B cell (primary cell): ENCODE measurements at regions not wholly inside any gene's neighbourhood (a gene's known extent, or its start where the extent isn't known, plus 50 kb on each side); places are given as distances from the start of the nearest gene placed in this dataset.
"Not testable (repeated sequence)": the region's sequence is repeated elsewhere in the genome, so short reads cannot be mapped to it uniquely, and the experiment has no call there.

Experiments
- ATAC-seq: fragments of 200-7000 bp; cut with Tn5 transposase; one replicate; pipeline ENCODE4 v1.10.0; 2021; ENCODE audit warnings: low read depth, mild to moderate bottlenecking, moderate number of reproducible peaks, moderate library complexity
- CTCF ChIA-PET: fragments of 350-600 bp; sonication (Branson Sonifier 250); formaldehyde crosslinking; loops from one replicate; lab custom pipeline; 2021; ENCODE audit warnings: antibody characterized with exemption, inconsistent platforms; lab: Charles Lee
- POLR2A ChIA-PET: fragments of 350-600 bp; sonication (Branson Sonifier 250); formaldehyde crosslinking; loops from one replicate; lab custom pipeline; 2021; ENCODE audit warnings: antibody characterized with exemption; lab: Charles Lee
- DNase-seq: peaks from one replicate; pipeline ENCODE4 v3.0.0; 2013
- H2AFZ ChIP-seq: 2 replicates; pipeline ENCODE4 v1.6.1; 2012; ENCODE audit warnings: mild to moderate bottlenecking, low read depth, low read length; ENCODE audit not compliant: insufficient read depth, poor library complexity, severe bottlenecking
- H3K27ac ChIP-seq, 2 donors: 1 replicate in 1 of 2; 2 replicates in 1 of 2; pipeline ENCODE4 v1.5.1; 2012 to 2013; ENCODE audit warnings: low read length in 2 of 2, mild to moderate bottlenecking in 2 of 2, moderate library complexity in 1 of 2
- H3K27me3 ChIP-seq, 4 experiments: fragments of 200-600 bp in 1 of 4; sonication (generic) in 1 of 4; replicated peaks in 1 of 4; 1 replicate in 2 of 4; 2 replicates in 2 of 4; pipeline versions ENCODE4 v1.6.1 to v1.7.0; 2013 to 2016; ENCODE audit warnings: low read length in 3 of 4, mild to moderate bottlenecking in 2 of 4, mixed read lengths in 1 of 4, moderate library complexity in 1 of 4; ENCODE audit not compliant: insufficient read depth in 4 of 4, control insufficient read depth in 3 of 4; ENCODE audit errors: control extremely low read depth in 1 of 4
- H3K36me3 ChIP-seq, 2 experiments: replicated peaks in 1 of 2; 1 replicate in 1 of 2; 2 replicates in 1 of 2; pipeline versions ENCODE4 v1.6.1 to v1.7.1; 2013; ENCODE audit warnings: low read length in 1 of 2; ENCODE audit not compliant: insufficient read depth in 2 of 2, control insufficient read depth in 1 of 2; ENCODE audit errors: control extremely low read depth in 1 of 2, extremely low read depth in 1 of 2
- H3K4me1 ChIP-seq, 2 donors: fragments of 200-600 bp in 1 of 2; sonication (generic) in 1 of 2; 1 replicate in 1 of 2; 2 replicates in 1 of 2; pipeline versions ENCODE4 v1.5.1 to v1.6.1; 2013 to 2017; ENCODE audit warnings: low read length in 2 of 2; ENCODE audit not compliant: control insufficient read depth in 2 of 2, insufficient read depth in 2 of 2
- H3K4me2 ChIP-seq: replicated peaks from 2 replicates; pipeline ENCODE3; 2012; ENCODE audit warnings: mild to moderate bottlenecking, low read depth, low read length; ENCODE audit not compliant: poor library complexity, severe bottlenecking
- H3K4me3 ChIP-seq, 5 experiments: fragments of 200-600 bp in 1 of 5; sonication (generic) in 1 of 5; 1 replicate in 3 of 5; 2 replicates in 2 of 5; pipeline versions ENCODE4 v1.5.1 to v1.7.0; 2011 to 2016; ENCODE audit warnings: low read length in 4 of 5, mild to moderate bottlenecking in 4 of 5, low read depth in 2 of 5, control low read depth in 1 of 5, moderate library complexity in 1 of 5; ENCODE audit not compliant: insufficient read depth in 1 of 5; ENCODE audit errors: control extremely low read depth in 1 of 5, extremely low read depth in 1 of 5
- H3K79me2 ChIP-seq: fragments of 200-600 bp; sonication (generic); one replicate; pipeline ENCODE4 v1.6.0; 2016; ENCODE audit warnings: low read length; ENCODE audit not compliant: control insufficient read depth, insufficient read depth
- H3K9ac ChIP-seq: fragments of 200-600 bp; sonication (generic); 2 replicates; pipeline ENCODE4 v1.6.1; 2017; ENCODE audit warnings: mild to moderate bottlenecking, low read length, moderate library complexity
- H3K9me3 ChIP-seq, 3 donors: one replicate each; pipeline versions ENCODE4 v1.6.1 to v1.7.1; 2013; ENCODE audit warnings: low read length in 2 of 3; ENCODE audit not compliant: control insufficient read depth in 2 of 3, insufficient read depth in 1 of 3; ENCODE audit errors: control extremely low read depth in 1 of 3
- H4K20me1 ChIP-seq: 2 replicates; pipeline ENCODE4 v1.6.0; 2012; ENCODE audit warnings: mild to moderate bottlenecking, low read length; ENCODE audit not compliant: insufficient read depth, control insufficient read depth, poor library complexity, severe bottlenecking
- H3K27ac Mint-ChIP-seq: one replicate; pipeline ENCODE4 v1.8.0; 2021; ENCODE audit warnings: mixed read lengths
- H3K27me3 Mint-ChIP-seq: one replicate; pipeline ENCODE4 v1.8.0; 2021; ENCODE audit warnings: mixed read lengths
- H3K4me1 Mint-ChIP-seq: one replicate; pipeline ENCODE4 v1.8.0; 2021; ENCODE audit warnings: mixed read lengths
- H3K4me3 Mint-ChIP-seq: one replicate; pipeline ENCODE4 v1.8.0; 2021; ENCODE audit warnings: mixed read lengths
- H3K9me3 Mint-ChIP-seq: one replicate; pipeline ENCODE4 v1.8.0; 2022; ENCODE audit warnings: mixed read lengths; ENCODE audit not compliant: insufficient read depth
- EZH2 ChIP-seq: IDR thresholded peaks from 2 replicates; pipeline ENCODE4 v1.6.1; 2012; ENCODE audit warnings: borderline replicate concordance, low read depth, mild to moderate bottlenecking, moderate library complexity, low read length; ENCODE audit not compliant: insufficient read depth, poor library complexity, severe bottlenecking
- WGBS: methylation state at CpG from one replicate; pipeline ENCODE4 v1.1.5; 2013; ENCODE audit warnings: missing lambda C conversion rate; ENCODE audit not compliant: insufficient coverage; 5-methylcytosine and 5-hydroxymethylcytosine counted together
- intact Hi-C: fragments of 100-400 bp; cut with micrococcal nuclease; formaldehyde crosslinking; loops from one replicate; pipeline ENCODE4 v1.10.0; 2022
- TF ChIP-seq, protein P1 (sequence below): fragments of 200-600 bp; IDR thresholded peaks from one replicate; pipeline ENCODE4 v1.8.0; 2022; ENCODE audit warnings: antibody characterized with exemption, mild to moderate bottlenecking

DNA sequence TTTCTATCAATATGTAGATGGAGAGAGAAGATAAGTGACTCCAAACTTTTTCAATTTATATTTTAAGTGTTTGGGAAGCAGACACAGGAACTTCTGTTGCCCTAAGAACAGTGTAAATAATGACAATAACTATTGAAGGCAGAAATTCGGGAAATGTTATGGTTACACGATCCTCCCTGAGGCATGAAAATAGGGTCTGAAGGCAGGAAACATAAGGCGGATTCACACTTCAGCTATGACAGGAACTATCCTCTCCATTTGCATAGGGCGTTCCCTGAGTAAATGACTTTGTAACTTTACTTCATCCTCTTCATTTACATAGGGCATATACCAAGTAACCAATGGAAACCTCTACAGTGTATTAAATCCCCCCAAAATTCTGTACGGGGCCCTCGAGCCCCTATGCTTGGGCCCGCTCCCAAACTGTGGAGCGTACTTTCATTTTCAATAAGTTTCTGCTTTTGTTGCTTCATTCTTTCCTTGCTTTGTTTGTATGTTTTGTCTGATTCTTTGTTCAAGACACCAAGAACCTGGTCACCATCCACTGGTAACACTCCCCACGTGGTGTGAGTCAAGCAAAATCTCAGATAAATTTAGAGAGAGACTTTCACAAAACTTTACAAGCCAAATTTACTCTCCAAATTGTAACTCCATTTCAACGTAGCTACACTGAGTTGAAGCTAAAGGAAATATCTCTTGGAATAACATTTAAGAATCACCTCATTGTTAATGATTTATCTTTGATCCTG lies 2504.3 kb downstream of the ARAP2 start:
- no peak overlapping the region for H3K4me3 ChIP-seq
- CTCF ChIA-PET: no interaction called here
- WGBS: 70% methylated on average over 6 of the region's 10 CpGs
- H3K4me2 ChIP-seq: no peak overlapping the region
- POLR2A ChIA-PET: no interaction called here
- H3K27ac ChIP-seq: no peak overlapping the region
- intact Hi-C loops: no loop called here
- no peaks in the 10 kb centered on the region for H4K20me1 ChIP-seq
- no peaks in the 10 kb centered on the region for H3K27me3 ChIP-seq
- H3K4me1 ChIP-seq: no peaks in the 10 kb centered on the region
- no peaks in the 10 kb centered on the region for H3K9me3 Mint-ChIP-seq
- H2AFZ ChIP-seq: no peak overlapping the region
- no peaks in the 10 kb centered on the region for H3K27me3 Mint-ChIP-seq
- H3K27ac Mint-ChIP-seq: no peak overlapping the region
- no peaks in the 10 kb centered on the region for H3K36me3 ChIP-seq
- no peak overlapping the region for H3K4me3 Mint-ChIP-seq
- no peaks in the 10 kb centered on the region for H3K9me3 ChIP-seq
- DNase-seq (no peak), ATAC-seq (no peak)
- no peaks in the 10 kb centered on the region for H3K4me1 Mint-ChIP-seq
- H3K79me2 ChIP-seq: no peaks in the 10 kb centered on the region
- TF ChIP-seq, protein P1, sequence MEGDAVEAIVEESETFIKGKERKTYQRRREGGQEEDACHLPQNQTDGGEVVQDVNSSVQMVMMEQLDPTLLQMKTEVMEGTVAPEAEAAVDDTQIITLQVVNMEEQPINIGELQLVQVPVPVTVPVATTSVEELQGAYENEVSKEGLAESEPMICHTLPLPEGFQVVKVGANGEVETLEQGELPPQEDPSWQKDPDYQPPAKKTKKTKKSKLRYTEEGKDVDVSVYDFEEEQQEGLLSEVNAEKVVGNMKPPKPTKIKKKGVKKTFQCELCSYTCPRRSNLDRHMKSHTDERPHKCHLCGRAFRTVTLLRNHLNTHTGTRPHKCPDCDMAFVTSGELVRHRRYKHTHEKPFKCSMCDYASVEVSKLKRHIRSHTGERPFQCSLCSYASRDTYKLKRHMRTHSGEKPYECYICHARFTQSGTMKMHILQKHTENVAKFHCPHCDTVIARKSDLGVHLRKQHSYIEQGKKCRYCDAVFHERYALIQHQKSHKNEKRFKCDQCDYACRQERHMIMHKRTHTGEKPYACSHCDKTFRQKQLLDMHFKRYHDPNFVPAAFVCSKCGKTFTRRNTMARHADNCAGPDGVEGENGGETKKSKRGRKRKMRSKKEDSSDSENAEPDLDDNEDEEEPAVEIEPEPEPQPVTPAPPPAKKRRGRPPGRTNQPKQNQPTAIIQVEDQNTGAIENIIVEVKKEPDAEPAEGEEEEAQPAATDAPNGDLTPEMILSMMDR: no peak
- no peak for TF ChIP-seq EZH2
- no peak overlapping the region for H3K9ac ChIP-seq

DNA sequence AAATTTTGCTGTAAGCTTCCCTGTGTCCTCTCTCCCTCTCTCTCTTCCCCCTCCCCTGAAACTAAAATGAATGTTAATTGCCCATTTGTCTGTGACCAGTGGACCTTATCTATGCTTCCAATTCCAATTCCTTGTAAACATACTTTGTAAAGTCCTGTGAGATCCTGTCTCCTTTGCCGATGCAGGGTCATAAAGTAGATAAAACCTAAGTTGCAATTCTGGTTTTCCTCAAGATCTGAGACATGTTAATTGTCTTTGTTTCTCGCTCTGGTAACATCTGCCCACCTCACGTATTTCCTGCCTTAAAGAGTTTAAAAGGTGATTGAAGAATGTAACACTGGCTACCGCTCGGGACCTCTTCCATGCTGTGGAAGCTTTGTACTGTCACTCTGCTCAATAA lies 2503.4 kb downstream of the ARAP2 start:
- H3K27me3 Mint-ChIP-seq, H3K27me3 ChIP-seq, H3K4me3 ChIP-seq, ATAC-seq, POLR2A ChIA-PET, H3K4me2 ChIP-seq, H3K9me3 Mint-ChIP-seq, CTCF ChIA-PET, H3K27ac ChIP-seq, H3K4me1 Mint-ChIP-seq, H3K9me3 ChIP-seq, H3K79me2 ChIP-seq, H3K36me3 ChIP-seq, H3K4me3 Mint-ChIP-seq, intact Hi-C loops, H3K27ac Mint-ChIP-seq, H3K9ac ChIP-seq, H2AFZ ChIP-seq, DNase-seq, H4K20me1 ChIP-seq, H3K4me1 ChIP-seq: not testable (repeated sequence)
- 66% methylated on average over 3 of the region's 5 CpGs for WGBS
